22Rv1 (cell line): ENCODE measurements at regions not wholly inside any gene's neighbourhood (a gene's known extent, or its start where the extent isn't known, plus 50 kb on each side); places are given as distances from the start of the nearest gene placed in this dataset.

Experiments used
- ZFX ChIP-seq: fragments of 450-650 bp; IDR thresholded peaks from 2 replicates; pipeline ENCODE4 v1.6.1; 2017; ENCODE audit warnings: antibody characterized with exemption, borderline replicate concordance
- TF ChIP-seq, protein P1 (sequence below): fragments of 450-650 bp; IDR thresholded peaks from 2 replicates; pipeline ENCODE4 v1.5.1; 2017; ENCODE audit warnings: mild to moderate bottlenecking

DNA sequence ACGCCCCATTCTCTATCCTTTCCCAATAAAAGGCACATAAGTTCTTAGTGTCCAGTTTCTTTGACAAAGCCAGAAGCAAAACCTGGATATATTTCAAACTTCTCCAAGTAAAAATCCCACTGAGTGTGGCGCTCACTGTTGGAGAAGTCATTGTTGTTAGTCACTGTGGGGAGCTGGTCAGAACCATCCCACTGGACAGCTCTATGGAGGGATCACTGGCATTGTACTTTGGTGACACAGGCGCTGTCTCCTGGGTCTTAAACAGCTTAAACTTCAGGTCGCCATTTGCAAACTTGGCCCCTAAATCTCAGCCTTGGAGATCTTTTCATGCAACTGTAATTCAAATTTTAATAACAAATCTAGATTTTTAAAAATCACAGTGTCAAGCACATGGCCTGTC lies 111.5 kb upstream of the SLC24A3 start:
- TF ChIP-seq, protein P1, sequence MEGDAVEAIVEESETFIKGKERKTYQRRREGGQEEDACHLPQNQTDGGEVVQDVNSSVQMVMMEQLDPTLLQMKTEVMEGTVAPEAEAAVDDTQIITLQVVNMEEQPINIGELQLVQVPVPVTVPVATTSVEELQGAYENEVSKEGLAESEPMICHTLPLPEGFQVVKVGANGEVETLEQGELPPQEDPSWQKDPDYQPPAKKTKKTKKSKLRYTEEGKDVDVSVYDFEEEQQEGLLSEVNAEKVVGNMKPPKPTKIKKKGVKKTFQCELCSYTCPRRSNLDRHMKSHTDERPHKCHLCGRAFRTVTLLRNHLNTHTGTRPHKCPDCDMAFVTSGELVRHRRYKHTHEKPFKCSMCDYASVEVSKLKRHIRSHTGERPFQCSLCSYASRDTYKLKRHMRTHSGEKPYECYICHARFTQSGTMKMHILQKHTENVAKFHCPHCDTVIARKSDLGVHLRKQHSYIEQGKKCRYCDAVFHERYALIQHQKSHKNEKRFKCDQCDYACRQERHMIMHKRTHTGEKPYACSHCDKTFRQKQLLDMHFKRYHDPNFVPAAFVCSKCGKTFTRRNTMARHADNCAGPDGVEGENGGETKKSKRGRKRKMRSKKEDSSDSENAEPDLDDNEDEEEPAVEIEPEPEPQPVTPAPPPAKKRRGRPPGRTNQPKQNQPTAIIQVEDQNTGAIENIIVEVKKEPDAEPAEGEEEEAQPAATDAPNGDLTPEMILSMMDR: no peak
- no peak for TF ChIP-seq ZFX
